ENCODE measurements at regions not wholly inside any gene's neighbourhood (a gene's known extent, or its start where the extent isn't known, plus 50 kb on each side); places are given as distances from the start of the nearest gene placed in this dataset.

GRCh38 chr7:46226860-46227259, 305.8 kb upstream of the IGFBP3 start:
- Histone ChIP-seq H3K36me3 (ENCODE audit: insufficient read depth) (no peaks in the 10 kb centered on the region), H3K4me1 (ENCODE audit: insufficient read depth) (no peaks in the 10 kb centered on the region), H3K79me2 (replicated peaks; ENCODE audit: insufficient read depth) (no peaks in the 10 kb centered on the region), H3K27me3 (ENCODE audit: insufficient read depth) (no peaks in the 10 kb centered on the region), H3K4me3 (no peak overlapping the region), H3K9me2 (ENCODE audit: insufficient read depth) (peaks cover 11% of the 10 kb centered on the region; the same call in 1 of the 2 replicates), H3K4me2 (no peak overlapping the region), H3F3A (replicated peaks; ENCODE audit: low read depth) (no peaks in the 10 kb centered on the region), H2AFZ (no peak overlapping the region), H3K27ac (ENCODE audit: low read depth) (no peak overlapping the region), H4K20me1 (replicated peaks; ENCODE audit: insufficient read depth) (no peaks in the 10 kb centered on the region)
- Mint-ChIP-seq H3K27me3 (ENCODE audit: insufficient read depth, low read depth, poor library complexity) (peaks cover 8% of the 10 kb centered on the region), H3K27ac (no peak overlapping the region), H3K4me3 (no peak overlapping the region), H3K4me1 (peaks cover 7% of the 10 kb centered on the region; the same call in 1 of the 3 replicates), H3K9me3 (no peaks in the 10 kb centered on the region; the same call in 2 of the 3 replicates), H3K36me3 (ENCODE audit: low read depth) (no peaks in the 10 kb centered on the region)
- no peak for ATAC-seq
- TF ChIP-seq ZNF114 (CRISPR knock-in tag; IDR thresholded peaks at IDR 0.05) (no peak), REST (IDR thresholded peaks at IDR 0.05; ENCODE audit: unreplicated experiment) (no peak), CTCF (conservative IDR thresholded peaks at IDR 0.05; ENCODE audit: low read depth in 2 of 2) (no peak), ETS1 (IDR thresholded peaks at IDR 0.05) (no peak), JUNB (IDR thresholded peaks at IDR 0.05; ENCODE audit: unreplicated experiment) (no peak), POLR2AphosphoS5 (IDR thresholded peaks at IDR 0.05; ENCODE audit: low read depth) (no peak), EZH2 (IDR thresholded peaks at IDR 0.05; ENCODE audit: low read depth, unreplicated experiment) (no peak), ZNF462 (CRISPR knock-in tag; IDR thresholded peaks at IDR 0.05) (no peak), STAT1 (IDR thresholded peaks at IDR 0.05; ENCODE audit: unreplicated experiment) (no peak), CREB1 (CRISPR knock-in tag; IDR thresholded peaks at IDR 0.05; ENCODE audit: low read depth) (no peak), EZH2phosphoT487 (IDR thresholded peaks at IDR 0.05; ENCODE audit: unreplicated experiment) (no peak), ZNF331 (CRISPR knock-in tag; IDR thresholded peaks at IDR 0.05; ENCODE audit: low read depth) (no peak), NANOG (IDR thresholded peaks at IDR 0.05; ENCODE audit: borderline replicate concordance) (no peak)
- DNase-seq (ENCODE audit: low spot score) = no peak
